ENCODE measurements at regions not wholly inside any gene's neighbourhood (a gene's known extent, or its start where the extent isn't known, plus 50 kb on each side); places are given as distances from the start of the nearest gene placed in this dataset.

GRCh38 chr11:134913999-134914590 lies 502.1 kb upstream of the B3GAT1 start:
- TF ChIP-seq CTCF (IDR thresholded peaks at IDR 0.05) (no peak), POLR2A (IDR thresholded peaks at IDR 0.05) (no peak)

Data from right lobe of liver (tissue), 4 donors.